HG03457 (cell line): ENCODE measurements at regions not wholly inside any gene's neighbourhood (a gene's known extent, or its start where the extent isn't known, plus 50 kb on each side); places are given as distances from the start of the nearest gene placed in this dataset.
"Not testable (repeated sequence)": the region's sequence is repeated elsewhere in the genome, so short reads cannot be mapped to it uniquely, and the experiment has no call there.

Experiments used
- ATAC-seq: cut with Tn5 transposase; IDR thresholded peaks from one replicate; pipeline ENCODE4 v1.9.1; 2021; ENCODE audit warnings: moderate number of reproducible peaks; ENCODE audit not compliant: unreplicated experiment

DNA sequence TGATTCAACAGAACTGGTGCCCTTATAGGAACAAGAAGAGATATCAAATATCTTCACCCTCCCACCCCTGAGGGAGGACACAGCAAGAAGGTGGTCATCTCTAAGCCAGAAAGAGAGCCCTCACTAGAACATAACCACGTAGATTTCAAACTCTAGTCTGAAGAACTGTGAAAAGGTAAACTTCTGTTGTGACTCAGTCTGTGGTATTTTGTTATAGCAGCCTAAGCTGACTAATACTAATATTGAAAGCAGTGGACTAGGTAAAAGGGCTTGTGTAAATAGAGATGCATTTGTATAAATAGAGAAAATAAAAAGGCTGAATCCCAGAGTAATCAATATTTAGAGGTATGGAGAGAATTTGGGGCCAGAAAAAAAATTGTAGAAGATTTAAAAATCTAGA is 157.6 kb upstream of the CCNH start:
- no peak for ATAC-seq

DNA sequence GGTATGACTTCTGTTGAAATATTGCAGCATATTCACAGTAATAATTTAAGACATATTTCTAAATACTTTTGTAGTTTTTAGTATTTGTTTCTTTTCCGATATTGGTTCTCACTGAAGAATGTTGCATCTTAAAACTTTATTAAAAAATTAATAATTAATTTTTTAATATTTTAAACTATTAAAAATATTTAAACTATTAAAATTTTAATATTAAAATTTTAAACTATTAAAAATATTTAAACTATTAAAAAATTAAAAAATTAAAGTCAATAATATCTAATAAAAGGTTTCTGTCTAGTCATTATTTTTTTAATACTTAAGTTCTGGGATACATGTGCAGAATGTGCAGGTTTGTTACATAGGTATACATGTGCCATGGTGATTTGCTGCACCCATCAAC is 149.3 kb upstream of the CCNH start:
- no peak for ATAC-seq

DNA sequence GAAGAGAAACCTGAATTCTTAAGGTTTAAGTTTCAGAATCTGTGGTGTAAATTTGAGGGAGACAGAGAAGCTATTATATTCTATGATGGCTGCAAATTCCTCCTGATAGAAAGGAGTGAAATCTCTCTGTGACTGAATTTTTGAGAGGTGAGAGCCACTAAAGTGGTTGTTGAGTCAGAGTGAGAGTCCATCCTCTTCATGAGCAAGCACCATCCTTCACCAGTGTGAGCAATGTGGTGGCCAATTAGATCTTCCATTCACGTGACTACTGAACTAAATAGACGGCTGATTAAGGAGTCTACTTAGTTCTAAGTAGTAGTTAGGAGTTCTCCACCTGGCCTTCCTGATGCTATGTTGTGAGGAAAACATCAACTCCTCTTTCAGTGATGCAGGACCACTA is 147.8 kb upstream of the CCNH start:
- ATAC-seq, result no peak

DNA sequence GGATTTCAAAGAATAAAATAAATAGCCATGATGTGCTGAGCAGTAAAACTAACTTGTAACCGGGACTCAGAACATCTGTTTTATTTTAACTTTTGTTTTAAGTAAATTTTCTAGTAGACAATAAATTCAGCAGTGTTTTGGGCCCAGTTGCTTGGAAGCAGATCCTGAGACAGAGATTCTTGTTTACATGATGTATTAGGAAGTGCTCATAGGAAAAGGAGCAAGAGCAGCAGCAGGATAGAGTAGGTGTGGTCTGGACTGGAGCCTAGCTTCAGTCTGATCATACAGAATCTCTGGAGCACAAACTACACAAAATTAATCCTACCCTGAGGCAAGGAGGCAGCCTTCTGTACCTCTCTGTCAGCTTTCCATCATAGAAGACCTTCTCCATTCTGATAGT is 139.2 kb upstream of the CCNH start:
- no peak for ATAC-seq

DNA sequence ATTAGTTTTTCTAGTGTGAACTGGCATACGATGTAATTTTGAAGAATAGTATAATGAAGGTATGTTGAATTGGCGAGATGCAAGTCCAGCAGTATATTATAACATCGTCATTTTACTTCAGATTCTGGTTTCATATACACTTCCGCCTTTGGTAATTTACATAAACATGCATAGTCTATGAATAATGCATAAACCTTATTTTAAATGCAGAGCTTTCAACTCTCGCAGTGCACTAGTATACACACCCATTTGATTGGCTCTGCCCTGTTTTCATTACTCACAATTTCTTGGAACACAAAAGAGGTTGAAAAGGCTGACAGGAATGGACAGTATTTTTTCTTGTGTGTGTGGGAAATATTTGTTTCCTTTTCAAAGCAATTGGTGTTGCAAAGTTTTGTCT is 128.9 kb upstream of the CCNH start:
- no peak for ATAC-seq

DNA sequence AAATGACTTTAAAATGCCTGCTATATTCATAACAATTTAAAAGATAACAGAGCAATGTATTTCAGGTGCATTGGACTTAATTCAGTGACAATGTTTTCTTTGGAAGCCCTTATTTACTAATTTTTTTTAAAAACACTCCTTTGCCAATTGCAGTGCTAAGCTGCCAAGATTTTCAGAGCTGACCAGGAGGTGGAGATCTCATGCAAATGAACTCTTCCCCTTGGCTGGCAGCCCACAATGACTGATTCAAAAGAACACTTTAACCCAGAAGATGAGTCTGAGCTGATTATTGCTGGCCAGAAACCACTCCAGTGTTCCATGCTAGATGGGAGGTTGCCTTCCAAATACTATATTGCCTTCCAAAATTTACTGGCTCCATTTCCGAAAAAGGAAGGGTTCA is 128.3 kb upstream of the CCNH start:
- no peak for ATAC-seq

DNA sequence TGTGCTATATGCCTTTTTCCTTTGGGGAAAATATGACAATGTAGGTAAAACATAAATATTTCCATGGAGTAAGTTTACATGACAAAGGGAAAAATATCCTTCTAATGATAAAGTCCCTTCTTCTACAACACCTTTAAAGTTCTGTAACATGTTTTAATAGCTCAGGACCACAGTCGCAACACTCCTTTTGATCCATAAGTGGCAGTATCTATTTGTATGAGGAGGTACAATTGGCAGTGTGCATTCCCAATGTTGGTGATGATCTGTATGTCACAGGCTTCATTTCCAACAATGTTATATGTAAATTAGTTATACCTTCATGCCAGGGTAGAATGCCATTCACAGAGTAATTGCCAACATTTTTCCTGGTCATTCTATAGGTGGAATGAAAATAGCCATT is 127.1 kb upstream of the CCNH start:
- no peak for ATAC-seq

DNA sequence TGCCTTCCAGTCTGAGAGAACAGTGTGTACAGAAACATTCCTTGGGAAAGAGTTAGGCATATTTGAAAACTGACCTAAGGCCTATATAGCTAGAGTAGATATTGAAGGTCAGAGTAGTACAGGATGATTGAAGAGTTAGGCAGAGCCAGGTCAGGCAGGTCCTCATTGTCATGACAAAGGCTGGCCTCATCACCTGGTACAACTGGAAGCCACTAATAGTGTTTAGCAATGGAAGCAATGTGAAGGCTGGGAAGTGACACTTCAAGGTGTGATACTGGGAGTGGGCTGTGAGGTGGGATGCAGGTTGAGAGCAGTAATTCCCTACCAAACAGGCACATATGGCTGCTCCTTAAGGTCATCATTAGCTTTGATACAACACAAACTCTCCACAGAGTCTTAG is 123.6 kb upstream of the CCNH start:
- no peak for ATAC-seq

DNA sequence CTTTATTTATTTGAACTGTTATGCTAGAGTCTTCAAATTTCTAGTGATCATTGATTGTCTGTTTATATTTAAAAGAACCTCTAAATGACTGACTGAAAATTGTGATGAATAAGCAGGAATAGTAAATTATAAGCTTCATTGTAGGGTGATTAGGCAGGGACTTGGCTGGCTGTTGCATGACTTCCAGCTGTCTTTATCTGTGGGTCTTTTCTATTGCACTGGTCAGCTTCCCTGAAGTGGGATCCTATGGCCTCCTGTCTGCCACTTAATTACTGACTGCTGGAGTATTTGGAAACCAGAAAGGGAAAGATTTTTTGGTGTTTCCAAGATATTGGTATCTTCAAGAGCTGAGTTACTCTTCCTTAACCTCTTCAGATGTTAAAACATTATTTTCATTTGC is 123.0 kb upstream of the CCNH start:
- ATAC-seq, result no peak

DNA sequence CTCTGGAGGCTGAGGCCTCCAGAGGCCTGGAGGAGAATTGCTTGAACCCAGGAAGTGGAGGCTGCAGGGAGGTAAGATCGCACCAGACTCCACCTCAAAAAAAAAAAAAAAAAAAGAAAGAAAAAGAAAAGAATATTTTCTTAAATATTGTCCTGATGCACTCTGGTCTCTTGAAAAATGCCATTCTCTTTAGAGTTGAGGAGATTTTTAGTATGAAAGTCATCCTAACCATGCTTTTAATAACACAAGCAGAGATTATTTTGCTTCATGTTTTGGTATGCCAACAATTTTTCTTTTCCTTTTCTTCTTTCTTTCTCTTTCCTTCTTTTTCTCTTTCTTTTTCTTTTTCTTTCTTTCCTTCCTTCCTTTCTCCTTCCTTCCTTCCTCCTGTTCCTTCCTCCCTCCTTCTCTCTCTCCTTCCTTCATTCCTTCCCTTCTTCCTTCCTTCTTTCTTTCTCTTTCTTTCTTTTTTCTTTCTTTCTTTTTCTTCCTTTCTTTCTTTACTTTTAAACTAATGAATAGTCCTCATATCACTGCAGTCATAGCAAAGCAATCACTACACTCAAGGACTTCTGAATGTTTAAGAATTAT is 116.9 kb upstream of the CCNH start:
- ATAC-seq, result no peak

DNA sequence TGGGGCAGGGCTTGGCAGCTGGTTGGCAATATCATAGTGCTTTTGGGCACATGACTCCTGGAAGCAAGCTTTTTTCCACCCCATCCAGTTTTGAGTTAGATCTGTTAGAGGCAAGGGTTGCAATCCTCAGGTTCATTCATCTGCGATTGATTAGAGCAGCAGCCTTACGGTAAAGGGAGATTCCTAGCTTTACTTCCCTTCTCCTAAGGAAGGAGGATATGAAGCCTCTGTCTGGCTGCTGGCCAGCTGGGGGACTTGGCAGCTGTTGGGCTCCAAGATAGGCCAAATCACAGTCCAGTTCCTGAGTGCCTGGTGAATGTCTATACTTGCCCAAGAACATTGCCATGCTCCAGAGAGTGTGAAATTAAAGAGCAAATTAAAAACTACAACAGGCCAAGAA is 113.4 kb upstream of the CCNH start:
- ATAC-seq, result no peak

DNA sequence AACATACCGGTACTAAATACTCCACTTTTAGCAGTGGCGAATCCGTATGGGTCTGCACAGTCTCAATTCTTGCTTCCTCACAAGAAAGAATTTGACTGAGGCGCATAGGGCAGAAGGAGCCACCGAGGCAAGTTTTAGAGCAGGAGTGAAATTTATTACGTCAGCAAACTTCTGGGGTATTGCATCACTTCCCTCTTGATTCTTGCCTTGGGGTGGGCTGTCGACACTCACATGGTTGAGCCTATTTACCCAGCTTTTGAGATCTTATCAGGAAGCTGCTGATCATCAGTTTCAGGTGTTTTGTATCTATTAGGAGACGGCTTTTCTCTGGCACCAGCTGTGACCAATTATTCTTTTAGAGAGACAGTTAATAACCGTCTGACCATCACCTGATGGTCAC is 111.5 kb upstream of the CCNH start:
- no peak for ATAC-seq

DNA sequence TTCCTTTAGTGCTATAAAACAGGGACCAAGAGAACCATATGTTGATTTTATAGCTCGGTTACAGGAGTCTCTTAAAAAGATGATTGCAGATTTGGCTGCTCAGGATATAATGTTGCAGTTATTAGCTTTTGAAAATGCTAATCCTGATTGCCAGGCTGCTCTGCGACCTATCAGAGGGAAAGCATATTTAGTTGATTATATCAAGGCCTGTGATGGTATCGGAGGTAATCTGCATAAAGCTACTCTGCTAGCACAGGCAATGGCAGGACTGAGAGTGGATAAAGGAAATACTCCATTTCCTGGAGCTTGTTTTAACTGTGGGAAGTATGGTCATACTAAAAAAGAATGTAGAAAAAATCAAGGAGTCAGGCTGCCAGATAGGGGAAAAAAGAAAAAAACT is 99.0 kb upstream of the CCNH start:
- not testable (repeated sequence) for ATAC-seq

DNA sequence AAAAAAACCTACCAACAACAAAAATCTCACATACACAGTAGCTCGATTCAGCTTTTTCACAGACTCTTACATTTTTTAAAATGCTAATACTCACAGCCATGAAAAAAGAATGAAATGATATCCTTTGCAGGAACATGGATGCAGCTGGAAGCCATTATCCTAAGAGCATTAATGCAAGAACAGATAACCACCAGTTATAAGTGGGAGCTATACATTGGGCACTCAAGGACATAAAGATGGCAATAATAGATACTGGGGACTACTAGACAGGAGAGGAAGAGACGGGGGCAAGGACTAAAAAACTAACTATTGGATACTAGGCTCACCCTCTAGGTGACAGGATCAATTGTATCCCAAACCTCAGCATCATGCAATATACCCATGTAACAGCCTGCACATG is 90.3 kb upstream of the CCNH start:
- ATAC-seq, result no peak

DNA sequence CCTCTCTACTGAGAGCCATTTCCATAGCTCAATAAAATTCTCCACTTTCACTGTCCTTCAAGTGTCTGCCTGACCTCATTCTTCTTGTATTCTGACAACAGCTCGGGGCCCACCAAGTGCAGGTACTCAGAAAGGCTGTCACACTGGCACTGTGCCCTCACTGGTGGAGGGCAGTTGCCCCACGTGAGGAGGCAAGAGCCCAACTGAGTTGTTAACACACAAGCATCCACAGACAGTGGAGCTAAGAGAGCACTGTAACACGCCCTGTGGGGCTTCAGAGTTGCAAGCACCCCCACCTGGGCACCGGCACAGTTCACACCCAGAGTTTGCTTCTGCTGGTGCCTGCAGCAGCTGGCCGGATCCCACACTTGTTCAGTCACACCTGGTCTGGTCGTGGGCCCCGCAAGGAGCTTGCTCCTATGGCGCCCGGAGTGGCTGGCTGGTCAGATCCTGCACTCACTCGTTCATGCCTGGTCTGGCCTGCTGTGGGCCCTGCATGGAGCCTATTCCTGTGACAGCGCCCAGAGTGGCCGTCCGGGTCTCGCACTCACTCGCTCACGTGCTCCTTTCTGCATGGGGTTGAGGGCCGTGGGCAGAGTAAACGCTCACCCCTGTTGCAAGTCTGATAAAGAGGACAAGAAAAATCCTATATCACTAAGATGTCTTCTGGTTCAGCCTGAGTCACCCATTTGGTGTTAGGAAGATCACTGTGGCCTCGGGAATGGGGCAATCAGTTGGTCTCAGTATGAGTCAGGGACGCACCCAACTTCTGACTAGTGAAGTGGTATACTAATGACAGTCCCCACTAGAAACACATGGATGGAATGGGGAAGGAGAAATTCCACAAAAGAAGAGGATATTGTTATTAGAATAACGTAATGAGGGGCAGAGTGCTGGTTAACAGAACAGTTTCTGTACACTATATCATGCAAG is 87.0 kb upstream of the CCNH start:
- ATAC-seq, result no peak
